ENCODE measurements at regions not wholly inside any gene's neighbourhood (a gene's known extent, or its start where the extent isn't known, plus 50 kb on each side); places are given as distances from the start of the nearest gene placed in this dataset.
"Not testable (repeated sequence)": the region's sequence is repeated elsewhere in the genome, so short reads cannot be mapped to it uniquely, and the experiment has no call there.

DNA sequence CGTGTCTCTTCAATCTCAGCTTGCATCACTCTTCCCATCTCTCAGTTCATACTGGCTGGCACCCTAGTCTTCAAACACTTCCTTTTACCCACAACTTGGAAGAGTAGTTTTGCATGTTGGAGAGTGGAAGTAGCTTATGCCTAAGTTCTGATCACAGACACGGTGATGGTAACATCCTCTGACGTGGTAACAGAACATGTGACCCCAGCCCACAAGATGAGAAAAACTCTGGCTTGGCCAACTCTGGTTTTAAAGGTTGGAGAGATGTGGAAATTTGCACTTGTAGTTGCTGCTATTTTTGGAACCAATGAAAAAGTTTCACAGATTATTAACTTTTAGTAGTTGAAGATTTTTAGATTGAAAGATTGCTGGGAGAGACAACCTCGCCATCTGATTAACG, 155.4 kb upstream of the SLC35G4 start:
- no peak for DNase-seq

DNA sequence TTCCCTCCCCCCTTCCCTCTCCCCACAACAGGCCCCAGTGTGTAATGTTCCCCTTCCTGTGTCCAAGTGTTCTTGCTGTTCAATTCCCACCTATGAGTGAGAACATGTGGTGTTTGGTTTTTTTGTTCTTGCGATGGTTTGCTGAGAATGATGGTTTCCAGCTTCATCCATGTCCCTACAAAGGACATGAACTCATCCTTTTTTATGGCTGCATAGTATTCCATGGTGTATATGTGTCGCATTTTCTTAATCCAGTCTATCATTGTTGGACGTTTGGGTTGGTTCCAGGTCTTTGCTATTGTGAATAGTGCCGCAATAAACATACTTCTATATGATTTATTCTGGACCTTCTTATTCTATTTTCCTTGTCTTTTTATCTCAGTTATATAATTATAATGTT, 165.2 kb upstream of the SLC35G4 start:
- not testable (repeated sequence) for DNase-seq

DNA sequence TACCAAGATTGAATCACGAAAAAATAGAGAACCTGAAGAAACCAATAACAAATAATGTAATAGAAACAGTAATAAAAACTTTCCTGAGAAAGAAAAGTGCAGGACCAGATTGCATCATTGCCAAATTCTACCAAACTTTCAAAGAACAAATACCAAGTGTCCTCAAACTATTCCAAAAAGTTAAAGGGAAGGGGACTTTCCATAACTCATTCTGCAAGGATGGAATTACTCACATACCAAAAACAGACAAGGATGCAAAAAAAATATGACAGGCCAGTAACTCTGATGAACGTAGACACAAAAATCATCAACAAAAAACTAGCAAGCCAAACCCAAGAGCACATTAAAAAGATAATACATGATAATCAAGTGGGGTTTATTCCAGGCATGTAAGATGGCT, 172.3 kb upstream of the SLC35G4 start:
- DNase-seq = no peak

DNA sequence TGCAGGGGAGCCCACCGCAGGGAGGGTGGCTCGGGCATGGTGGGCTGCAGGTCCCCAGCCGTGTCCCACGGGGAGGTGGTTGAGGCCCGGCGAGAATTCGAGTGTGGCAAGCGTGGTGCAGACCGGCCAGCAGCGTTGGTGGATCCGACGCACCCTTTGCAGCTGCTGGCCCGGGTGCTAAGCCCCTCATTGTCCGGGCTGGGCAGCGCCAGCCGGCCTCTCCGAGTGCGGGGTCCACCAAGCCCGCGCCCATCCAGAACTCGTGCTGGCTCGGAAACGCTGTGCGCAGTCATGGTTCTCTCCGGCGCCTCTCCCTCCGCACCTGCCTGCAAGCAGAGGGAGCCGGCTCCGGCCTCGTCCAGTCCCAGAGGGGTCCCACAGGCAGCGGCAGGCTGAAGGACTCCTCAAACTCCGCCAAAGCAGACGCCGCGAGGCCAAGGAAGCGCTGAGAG, 177.0 kb upstream of the SLC35G4 start:
- DNase-seq = no peak

DNA sequence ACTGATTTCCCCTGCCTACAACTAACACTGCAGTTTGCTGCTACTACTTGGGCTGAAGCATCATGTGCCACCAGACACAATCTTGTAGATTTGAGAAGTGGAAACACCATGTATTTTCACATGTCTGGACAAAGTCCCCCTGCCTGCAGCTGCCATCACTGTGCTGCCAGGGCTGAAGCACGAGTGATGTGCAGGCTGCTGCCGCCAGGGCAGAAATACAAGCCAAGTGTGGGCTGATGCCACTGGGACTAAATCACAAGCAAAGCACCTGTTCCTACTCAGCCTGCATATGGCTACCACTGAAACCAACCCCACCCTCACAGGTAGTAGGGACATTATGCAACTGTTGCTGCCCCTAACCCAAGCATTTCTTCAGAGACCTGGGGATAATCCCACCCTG, 179.5 kb upstream of the SLC35G4 start:
- DNase-seq = no peak

DNA sequence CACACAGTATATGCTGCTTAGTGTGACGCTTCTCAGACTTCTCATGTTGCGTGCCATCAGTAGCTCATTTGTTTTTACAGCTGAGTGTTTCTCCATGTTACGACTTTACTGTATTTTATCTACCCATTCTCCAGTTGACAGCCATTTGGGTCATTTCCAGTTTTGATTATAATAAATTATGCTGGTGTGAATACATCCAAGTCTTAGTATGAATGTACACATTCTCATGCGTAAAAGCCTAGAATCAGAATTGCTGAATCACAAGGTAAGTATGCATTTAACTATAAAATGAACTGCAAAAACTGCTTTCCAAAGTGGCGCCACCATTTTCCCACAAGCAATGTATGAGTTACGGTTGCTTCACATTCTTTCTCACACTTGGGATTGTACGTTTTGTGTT, 184.2 kb upstream of the SLC35G4 start:
- no peak for DNase-seq

DNA sequence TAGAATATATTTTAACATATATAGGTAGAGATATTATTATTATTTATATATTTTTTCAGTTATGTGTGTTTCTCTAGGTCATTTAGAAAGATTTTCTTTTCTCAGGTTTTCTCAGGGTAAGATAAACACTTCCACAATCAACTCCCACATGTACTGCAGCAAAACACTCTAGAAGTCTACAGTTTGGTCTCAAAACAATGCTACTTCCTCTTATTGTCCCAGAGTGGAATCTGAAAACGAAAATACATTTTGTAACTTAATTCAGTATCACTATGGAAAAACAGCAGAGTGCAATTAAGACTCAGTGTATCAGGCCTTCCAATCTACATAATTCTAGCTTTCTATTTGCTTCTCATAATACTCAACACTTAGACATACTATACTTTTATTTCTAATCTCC, 190.1 kb upstream of the SLC35G4 start:
- no peak for DNase-seq

DNA sequence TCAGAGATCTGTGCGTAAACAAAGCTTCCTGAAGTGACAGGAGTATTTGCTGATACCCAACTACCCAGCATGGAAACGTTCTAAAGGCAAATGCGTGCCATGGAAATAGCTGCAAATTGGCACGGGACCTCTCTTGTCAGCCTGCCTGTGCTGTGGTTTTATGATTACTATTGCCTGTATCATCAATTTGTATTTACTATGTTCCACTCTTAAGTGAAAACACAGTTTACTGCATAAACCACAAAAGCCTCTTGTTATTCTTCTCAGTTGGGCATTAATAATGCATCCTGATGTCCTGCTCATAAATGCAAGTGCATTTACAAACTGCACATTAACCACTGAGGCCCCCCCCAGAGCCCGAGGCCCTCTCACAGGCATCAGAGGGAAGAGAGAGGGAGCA, 196.6 kb upstream of the SLC35G4 start:
- no peak for DNase-seq

DNA sequence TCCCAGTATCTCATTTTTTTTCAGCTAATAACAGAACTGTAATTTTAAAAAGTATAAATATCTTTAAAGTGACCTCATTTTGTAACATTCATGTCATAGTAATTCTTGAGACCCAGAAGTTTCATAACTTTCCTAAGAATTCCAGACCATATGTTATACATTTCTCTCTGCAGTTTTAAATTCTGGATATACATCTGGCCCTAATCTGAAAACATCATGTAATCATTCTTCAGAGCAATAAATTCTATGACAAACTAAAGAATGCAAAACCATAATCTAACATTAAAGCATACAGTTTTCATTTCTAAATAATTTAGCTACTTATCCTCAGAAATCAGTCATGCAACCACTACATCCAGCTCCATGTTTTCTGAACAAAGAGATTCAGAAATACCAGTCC, 198.3 kb upstream of the SLC35G4 start:
- no peak for DNase-seq

DNA sequence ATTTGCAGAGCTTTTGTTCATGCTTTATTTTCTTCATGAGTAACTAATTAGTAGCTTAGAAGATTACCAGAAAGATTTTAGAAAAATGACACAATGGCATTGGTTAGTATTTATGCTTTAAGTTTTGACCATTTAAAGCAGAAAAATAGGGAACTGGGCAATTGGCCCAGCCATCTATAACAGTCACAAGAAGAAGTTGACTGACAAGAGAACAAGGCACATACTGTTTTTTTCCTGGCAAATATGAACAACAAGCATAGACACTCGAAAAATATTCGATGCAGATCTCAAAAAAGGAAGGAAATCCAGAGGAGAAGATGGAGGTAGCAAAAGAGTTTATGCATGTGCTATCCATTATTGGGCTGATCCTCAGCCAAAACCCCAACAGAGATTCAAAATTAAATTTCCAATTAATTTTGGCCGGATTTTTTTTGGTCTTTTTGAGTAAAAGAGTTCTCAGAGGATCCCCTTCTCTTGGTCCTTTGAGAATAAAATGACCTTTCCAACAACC, 200.8 kb upstream of the SLC35G4 start:
- no peak for DNase-seq

DNA sequence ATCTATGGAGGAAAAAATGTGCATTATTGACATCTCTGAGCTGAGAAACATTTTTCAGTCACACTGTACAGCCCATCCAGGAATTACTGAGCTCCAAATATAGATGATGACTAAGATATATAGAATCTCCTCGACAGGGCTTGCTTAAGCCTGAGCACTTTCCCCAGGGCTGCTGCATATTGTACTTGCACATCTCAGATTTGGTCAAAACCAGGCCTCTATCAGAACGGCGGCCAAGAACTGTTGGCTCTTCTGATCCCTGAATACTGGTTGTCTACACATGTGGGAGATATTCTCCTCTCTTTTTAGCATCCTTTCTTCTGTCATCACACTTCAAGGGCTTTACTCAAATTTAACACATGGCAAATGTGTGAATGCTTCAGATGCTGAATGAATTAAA, 201.5 kb upstream of the SLC35G4 start:
- no peak for DNase-seq

DNA sequence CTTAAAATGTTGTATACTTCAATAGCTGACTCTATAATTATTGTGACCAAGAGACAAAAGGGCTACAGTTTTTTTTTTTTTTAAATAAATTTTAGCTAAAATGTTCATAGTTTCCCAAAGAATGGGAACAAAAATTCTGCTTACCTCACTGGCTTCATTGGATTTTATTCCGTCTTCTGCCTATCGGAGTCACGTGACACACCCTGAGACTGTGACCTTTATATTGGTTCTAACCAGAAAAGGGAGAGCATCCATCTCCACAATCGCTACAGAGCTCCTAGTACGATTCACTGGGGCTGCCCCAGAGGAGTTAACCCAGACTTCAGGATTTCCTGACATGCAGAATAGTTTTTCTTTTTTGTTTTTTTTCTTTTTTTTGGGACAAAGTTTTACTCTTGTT, 203.6 kb upstream of the SLC35G4 start:
- no peak for DNase-seq

DNA sequence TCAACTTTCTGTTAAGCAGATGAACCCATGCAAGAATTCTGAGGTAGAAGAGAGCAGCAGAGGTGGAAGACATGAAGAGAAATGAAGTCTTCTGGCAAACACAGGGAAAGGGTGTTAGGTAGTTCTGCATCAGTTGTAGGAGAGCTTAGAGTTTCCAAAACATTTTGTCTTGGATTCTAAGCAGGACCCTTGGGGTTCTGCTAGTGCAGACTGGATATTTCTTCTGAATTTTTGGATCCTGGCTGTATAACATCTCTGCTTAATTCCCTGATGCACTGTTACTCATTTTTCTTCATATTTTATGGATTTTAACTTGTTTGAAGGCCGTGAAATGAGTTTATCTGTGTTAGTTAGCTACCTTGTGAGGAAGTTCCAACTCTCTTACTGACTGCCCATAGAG, 208.7 kb upstream of the SLC35G4 start:
- no peak for DNase-seq

DNA sequence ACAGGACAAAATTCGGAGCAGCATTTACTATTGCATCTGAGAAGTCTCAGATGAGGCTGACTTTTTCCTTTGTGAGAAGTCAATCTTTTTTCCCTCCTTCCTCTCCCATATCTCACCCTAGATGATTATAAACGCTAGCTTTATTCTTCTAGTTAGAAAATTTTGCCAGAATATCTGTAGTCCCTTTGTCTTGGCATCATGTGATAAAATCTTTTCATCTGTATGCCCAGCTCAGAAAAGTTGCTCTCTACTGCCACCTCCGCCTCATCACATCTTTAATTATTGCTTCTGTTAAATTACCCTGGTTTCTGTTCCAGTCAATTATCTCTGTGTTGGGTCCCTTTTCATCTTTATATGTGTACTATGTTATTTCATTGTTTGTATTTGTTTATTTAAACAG, 210.8 kb upstream of the SLC35G4 start:
- DNase-seq = no peak

DNA sequence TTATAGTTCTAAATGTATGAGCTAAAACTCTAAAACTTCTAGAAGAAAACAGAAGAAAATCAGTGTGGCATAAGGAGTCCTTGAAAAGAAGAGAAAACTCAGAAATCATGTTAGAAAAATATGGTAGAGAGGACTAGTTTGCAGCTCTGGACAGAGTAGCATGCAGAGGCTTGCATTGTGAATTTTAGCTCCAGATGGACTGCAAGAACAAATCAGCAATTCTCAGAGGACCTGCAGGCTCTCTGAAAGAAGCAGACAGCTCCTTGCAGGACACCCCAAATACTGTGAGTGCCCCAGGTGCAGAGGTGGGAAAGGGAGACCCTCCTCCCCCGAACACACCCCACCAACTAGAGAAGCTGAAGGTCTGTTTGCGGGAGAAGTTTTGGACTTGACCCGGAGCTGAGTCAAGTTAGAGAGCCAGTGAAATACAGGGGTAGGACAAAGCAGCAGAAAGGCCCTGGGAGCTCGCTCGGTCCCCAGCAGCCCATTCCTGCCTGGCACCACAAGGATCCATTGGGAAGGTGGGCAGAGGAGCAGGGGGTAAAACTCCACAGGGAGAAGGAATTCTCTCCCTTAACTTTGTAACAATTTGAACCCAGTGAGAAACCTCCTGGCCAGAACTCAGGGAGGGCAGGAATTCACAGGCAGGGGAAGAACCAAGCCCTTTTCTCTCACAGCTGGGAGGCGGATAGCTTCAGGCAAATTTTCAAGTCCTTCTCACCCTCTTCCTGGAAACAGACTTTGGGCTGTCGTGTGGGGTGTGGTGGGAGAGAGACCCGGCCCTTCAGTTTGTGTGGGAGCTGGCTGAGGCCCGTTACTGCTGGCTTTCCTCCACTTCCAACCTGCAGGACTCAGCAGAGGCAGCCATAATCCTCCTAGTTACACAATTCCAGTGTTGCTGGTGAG, 216.2 kb upstream of the SLC35G4 start:
- no peak for DNase-seq

DNA sequence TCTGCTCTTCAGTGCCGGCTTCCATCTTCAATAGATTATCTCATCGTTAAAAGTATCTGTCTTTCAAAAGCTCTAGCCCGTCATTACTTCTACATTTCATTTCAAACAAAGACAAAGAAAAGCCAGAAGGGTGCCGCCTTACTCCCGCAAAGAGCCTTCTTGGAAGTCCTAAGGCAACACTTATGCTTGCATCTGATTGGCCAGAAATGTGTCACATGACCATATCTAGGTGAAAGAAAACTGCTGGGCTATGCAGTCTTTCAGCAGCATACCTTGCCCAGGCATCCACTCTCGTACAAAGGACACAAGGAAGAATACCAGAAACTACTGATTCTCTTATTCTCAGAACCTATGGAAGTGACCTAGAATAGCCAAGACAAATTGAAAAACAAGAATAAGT, 217.1 kb upstream of the SLC35G4 start:
- DNase-seq = no peak

DNA sequence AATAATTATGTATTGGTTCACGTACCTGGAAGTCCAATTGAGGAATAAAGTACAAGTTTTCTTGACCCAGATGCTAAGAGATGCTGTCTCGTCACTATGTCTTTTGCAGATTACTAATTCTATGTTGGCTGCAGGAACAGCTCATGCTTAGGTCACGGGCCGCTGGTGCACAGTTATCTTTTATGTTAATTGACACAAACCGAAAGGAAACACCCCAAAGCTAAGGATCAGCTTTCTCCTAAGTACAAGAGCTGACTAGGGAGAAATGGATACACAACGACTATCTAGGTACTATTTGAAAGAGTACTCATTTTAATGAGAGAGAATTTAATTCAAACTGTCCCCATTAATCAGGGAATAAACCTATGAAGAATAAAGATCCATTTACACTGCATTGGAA, 217.7 kb upstream of the SLC35G4 start:
- no peak for DNase-seq

DNA sequence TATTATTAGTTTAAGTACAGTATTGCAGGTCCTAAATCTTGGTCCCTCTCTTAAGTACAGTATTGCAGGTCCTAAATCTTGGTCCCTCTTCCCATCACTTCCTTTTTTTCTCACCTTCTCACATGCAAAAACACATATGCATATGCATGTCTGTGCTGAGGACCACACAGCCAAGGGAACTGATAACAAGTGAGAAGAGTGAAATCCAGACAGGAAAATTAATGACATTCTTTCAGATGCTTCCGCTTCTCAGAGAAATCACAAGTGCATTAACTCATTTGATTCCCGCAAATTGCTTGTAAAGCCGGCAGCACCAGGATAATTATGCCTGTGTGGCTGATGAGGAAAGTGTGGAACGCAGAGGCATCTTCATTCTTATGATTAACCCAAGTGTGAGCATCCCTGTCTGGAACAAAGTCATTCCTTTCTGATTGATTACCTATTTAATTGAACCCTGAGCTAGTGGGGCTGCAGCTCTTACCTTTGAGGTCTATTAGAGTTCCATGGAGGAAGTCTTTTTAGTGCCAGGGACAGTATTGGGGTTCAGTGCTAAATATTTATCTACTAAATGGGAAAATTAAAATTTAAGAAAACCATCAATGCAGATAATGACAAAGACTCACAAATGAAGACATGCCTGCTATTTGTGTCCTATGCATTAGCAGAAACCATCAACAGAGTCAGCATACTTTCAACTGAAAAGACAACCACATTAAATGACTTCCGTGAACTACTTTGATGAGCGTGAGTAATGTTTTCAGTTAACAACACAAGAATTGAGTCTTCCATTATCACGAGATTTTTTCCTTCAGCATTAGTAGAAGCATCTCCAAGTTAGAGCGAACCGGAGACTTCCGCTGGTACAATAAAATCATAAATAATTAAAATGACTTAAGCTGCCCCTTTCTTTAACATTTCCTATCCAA, 220.4 kb upstream of the SLC35G4 start:
- DNase-seq = no peak

DNA sequence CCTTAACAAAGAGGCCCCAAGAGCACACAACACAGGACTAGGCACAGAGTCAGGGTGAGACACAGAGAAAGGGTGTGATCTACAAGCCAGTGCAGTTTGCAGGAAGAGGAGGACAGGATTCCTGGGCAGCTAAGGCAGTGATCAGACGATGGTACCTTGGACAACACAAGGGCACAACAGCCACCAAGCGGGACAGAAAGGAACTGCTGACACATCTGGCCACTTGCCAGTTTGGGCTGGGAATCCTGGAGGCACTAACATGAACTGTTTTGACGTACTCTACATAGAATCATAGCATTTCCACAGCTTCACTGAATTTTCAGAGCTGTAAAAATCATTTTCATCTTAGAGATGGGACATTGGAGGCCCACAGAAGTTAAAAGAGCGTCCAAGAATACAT, 221.5 kb upstream of the SLC35G4 start:
- DNase-seq = no peak

DNA sequence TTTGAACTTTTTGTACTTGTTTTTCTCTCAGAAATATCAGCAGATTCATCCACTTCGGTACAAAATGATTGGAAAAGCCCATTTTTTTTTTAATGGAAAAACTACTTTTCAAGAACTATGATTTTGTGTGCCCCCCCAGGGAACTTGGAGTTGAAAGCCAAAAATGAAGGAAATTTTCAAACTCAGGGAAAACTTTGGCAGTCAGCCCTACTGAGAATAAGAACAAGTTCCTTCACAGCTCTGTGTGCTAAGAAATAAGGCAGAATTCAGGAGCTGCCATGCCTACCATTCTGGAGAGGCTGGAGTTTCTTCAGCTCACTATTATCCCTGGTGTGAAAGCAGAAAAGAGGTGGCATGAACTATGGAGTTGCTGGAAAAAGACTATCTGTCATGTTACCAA, 226.0 kb upstream of the SLC35G4 start:
- no peak for DNase-seq

DNA sequence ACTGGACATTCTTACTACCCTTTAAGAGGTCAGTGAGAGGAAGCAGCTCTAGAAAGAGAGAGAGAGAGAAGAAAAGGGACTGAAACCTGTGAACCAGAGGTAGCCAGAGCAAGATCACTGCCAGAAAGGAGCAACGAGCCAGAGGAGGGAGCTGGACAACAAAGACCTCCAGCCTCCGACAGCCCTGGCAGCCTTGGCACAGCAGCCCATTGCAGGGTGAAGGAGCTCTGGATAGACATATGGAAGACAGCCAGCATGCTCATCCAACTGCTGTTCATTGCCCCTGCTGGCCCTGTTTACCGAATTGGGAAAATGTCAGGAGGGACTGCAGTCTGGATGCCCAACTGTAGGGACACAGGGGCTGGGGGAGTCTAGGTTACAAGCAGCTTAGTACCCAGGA, 228.4 kb upstream of the SLC35G4 start:
- DNase-seq = no peak

DNA sequence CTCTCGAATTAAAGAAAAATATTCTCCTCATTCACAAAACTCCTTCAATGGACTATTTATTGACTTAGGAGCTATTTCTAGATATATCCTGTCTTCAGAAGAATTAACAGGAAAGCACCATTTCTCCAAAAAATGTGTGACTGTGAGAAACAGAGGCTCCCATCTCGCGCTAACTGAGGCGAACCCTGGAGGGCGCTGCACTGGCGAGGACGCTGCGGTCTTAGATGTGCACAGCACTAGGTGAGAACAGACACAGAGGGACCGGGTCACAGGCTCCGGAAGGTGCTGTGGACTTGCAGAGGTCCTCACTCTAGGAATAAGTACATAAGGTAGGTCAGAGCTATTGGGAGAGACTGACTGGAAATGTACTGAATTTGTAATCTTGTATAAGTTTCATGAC, 229.7 kb upstream of the SLC35G4 start:
- DNase-seq = no peak

DNA sequence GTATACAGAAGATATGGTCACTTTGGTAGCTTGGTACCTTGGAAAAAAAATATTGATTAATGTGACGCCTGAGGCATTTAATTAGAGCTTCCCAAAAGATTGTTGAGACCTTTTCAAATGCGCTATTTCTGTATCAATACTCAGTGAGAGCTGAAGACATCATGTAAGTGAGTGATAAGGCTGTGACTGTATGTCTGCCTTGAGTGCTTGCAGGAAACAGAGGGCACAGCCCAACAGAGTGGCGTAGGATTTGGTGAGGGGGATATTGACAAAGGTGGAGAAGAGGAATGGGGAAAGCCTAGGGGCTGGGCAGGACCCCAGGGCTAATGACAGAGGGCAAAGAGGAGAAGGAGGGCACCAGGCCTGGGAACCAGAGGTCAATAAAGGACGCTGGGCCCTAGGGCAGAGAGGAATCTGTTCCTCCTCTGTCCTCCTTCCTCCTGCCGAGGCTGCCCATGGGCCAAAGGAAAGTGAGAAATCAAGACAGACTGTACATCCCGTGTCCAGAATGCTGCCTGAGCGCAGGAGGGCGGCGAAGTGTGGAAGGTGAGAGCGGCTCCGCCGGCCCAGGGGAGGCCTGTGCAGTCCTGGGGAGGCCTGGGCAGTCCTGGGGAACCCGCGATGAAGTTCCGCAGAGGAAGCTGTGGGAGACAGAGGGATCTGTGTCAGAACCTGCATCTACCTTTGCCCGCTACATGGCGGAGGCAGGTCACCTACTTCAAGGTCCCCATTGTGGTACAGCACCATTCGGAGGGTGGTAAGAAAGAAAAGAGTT, 228.6 kb upstream of the PIEZO2 start:
- no peak for DNase-seq
